ENCODE measurements at regions not wholly inside any gene's neighbourhood (a gene's known extent, or its start where the extent isn't known, plus 50 kb on each side); places are given as distances from the start of the nearest gene placed in this dataset.

- no peak for TF ChIP-seq MBD1 (CRISPR knock-in tag; IDR thresholded peaks at IDR 0.05)
These were observed 103.0 kb downstream of the PLEKHG1 start (continued) for GRCh38 chr6:150702675-150703074.

GRCh38 chr6:150704447-150705192, 104.9 kb downstream of the PLEKHG1 start:
- 0% methylated on average over 6 of the region's 6 CpGs for WGBS (ENCODE audit: insufficient coverage, low coverage, missing lambda C conversion rate)
- Histone ChIP-seq H3K4me3 (no peak overlapping the region), H3K9me1 (ENCODE audit: control insufficient read depth, insufficient read depth, low read length) (no peaks in the 10 kb centered on the region), H3K36me3 (ENCODE audit: control insufficient read depth, insufficient read depth, low read length) (no peaks in the 10 kb centered on the region), H3K9me3 (replicated peaks; ENCODE audit: control insufficient read depth, insufficient read depth, low read depth, low read length) (no peaks in the 10 kb centered on the region), H3K9ac (ENCODE audit: insufficient read depth in 1 of 2, low read depth in 2 of 2, low read length in 2 of 2) (no peak overlapping the region), H3K27ac (ENCODE audit: extremely low read depth, low read depth, low read length) (no peak overlapping the region), H3K4me1 (replicated peaks in 1 of 2; ENCODE audit: control insufficient read depth in 2 of 2, insufficient read depth in 2 of 2, low read length in 2 of 2) (no peaks in the 10 kb centered on the region), H3K27me3 (ENCODE audit: control insufficient read depth in 2 of 2, insufficient read depth in 2 of 2, low read length in 2 of 2) (peaks cover 17 to 33% of the 10 kb centered on the region in 2 experiments; a peak in 3 of 5 replicates), H2AFZ (ENCODE audit: low read depth, low read length) (no peak overlapping the region), H3K4me2 (ENCODE audit: insufficient read depth, low read length) (no peak overlapping the region), H4K20me1 (replicated peaks; ENCODE audit: control insufficient read depth, insufficient read depth, low read length) (no peaks in the 10 kb centered on the region; the same call in 1 of the 2 replicates), H3K79me2 (ENCODE audit: control insufficient read depth, insufficient read depth, low read length) (no peaks in the 10 kb centered on the region)
- BruUV-seq (replicated peaks): no TSS peak
- ChIA-PET CTCF (ENCODE audit: low intra/inter-chr PET ratio) (no interaction called here), POLR2A (interaction anchor here (1.0 kb wide), 1 partner anchor 8 kb away, joined by 6 read pairs; no protein-coding TSS in a partner anchor)
- in situ Hi-C loops (cut with MboI): no loop called here
- DNase-seq (ENCODE audit: extremely low read depth in 1 of 4, low spot score in 3 of 4): no peak
- intact Hi-C loops (cut with micrococcal nuclease): no loop called here
- peak; percentile 38; the same call in 1 of the 3 replicates for ATAC-seq
- no peak for FAIRE-seq
- TF ChIP-seq KDM1A (IDR thresholded peaks at IDR 0.05) (no peak), RBM15 (IDR thresholded peaks at IDR 0.05; ENCODE audit: insufficient read depth, low read length) (no peak), ZNF586 (CRISPR knock-in tag; conservative IDR thresholded peaks at IDR 0.05) (no peak), ZNF75A (CRISPR knock-in tag; IDR thresholded peaks at IDR 0.05) (no peak), GATAD2B (IDR thresholded peaks at IDR 0.05; ENCODE audit: borderline replicate concordance) (no peak), RBM34 (IDR thresholded peaks at IDR 0.05; ENCODE audit: borderline replicate concordance, insufficient read depth, low read length) (no peak), ZNF77 (CRISPR knock-in tag; IDR thresholded peaks at IDR 0.05) (no peak), THRA (IDR thresholded peaks at IDR 0.05) (no peak), SRF (CRISPR knock-in tag; IDR thresholded peaks at IDR 0.05) (no peak), MTA3 (IDR thresholded peaks at IDR 0.05; ENCODE audit: borderline replicate concordance) (no peak), NR3C1 (CRISPR knock-in tag; IDR thresholded peaks at IDR 0.05) (no peak), CBFB (CRISPR knock-in tag; IDR thresholded peaks at IDR 0.05) (no peak)
